ENCODE measurements at regions not wholly inside any gene's neighbourhood (a gene's known extent, or its start where the extent isn't known, plus 50 kb on each side); places are given as distances from the start of the nearest gene placed in this dataset.

- no peak for TF ChIP-seq CHD7 (IDR thresholded peaks at IDR 0.05; ENCODE audit: insufficient replicate concordance, low read length)
- no peak for TF ChIP-seq SIX5 (IDR thresholded peaks at IDR 0.05; ENCODE audit: low read depth, low read length)
- TF ChIP-seq EP300 (IDR thresholded peaks at IDR 0.05; ENCODE audit: borderline replicate concordance in 1 of 2, low read depth in 2 of 2, low read length in 2 of 2) = no peak
- no peak for TF ChIP-seq TCF12 (IDR thresholded peaks at IDR 0.05; ENCODE audit: low read depth, low read length)
- no peak for TF ChIP-seq POLR2AphosphoS5 (IDR thresholded peaks at IDR 0.05; ENCODE audit: low read depth, low read length)
- no peak for TF ChIP-seq MAX (IDR thresholded peaks at IDR 0.05)
- no peak for TF ChIP-seq EGR1 (IDR thresholded peaks at IDR 0.05; ENCODE audit: borderline replicate concordance, low read depth, low read length)
- TF ChIP-seq RXRA (IDR thresholded peaks at IDR 0.05; ENCODE audit: insufficient read depth, low read depth, low read length) = no peak
- no peak for TF ChIP-seq PHF8 (conservative IDR thresholded peaks at IDR 0.05; ENCODE audit: low read depth, low read length)
- no peak for TF ChIP-seq CREB1 (IDR thresholded peaks at IDR 0.05)
- TF ChIP-seq SRF (IDR thresholded peaks at IDR 0.05; ENCODE audit: low read depth, low read length) = no peak
Measured at GRCh38 chr2:236908439-236909192, 177.1 kb upstream of the COPS8 start (continued).

All from H1 (cell line).